CD8-positive, alpha-beta memory T cell (primary cell): ENCODE measurements at regions not wholly inside any gene's neighbourhood (a gene's known extent, or its start where the extent isn't known, plus 50 kb on each side); places are given as distances from the start of the nearest gene placed in this dataset.

Experiments
- CTCF ChIA-PET: fragments of 350-600 bp; sonication (Branson Sonifier 250); formaldehyde crosslinking; loops from one replicate; lab custom pipeline; 2021; ENCODE audit warnings: antibody characterized with exemption; lab: Charles Lee
- POLR2A ChIA-PET: fragments of 350-600 bp; sonication (Branson Sonifier 250); formaldehyde crosslinking; loops from one replicate; lab custom pipeline; 2021; ENCODE audit warnings: antibody characterized with exemption; lab: Charles Lee
- DNase-seq, 5 donors: peaks; one replicate each; pipeline versions ENCODE4 v3.0.0 to v3.0.0-alpha.2; 2020 to 2022; ENCODE audit warnings: mixed read lengths in 1 of 5
- H3K27ac ChIP-seq: one replicate; pipeline ENCODE4 v1.7.0; 2013; ENCODE audit warnings: low read depth, mild to moderate bottlenecking, low read length, moderate library complexity
- H3K27me3 ChIP-seq: 2 replicates; pipeline ENCODE4 v1.7.0; 2013; ENCODE audit warnings: low read length, mild to moderate bottlenecking; ENCODE audit not compliant: insufficient read depth, poor library complexity, severe bottlenecking
- H3K36me3 ChIP-seq: 2 replicates; pipeline ENCODE4 v1.7.0; 2013; ENCODE audit warnings: mild to moderate bottlenecking, low read length, moderate library complexity; ENCODE audit not compliant: insufficient read depth
- H3K4me1 ChIP-seq: 2 replicates; pipeline ENCODE4 v1.7.0; 2013; ENCODE audit warnings: mild to moderate bottlenecking, low read length, moderate library complexity; ENCODE audit not compliant: insufficient read depth
- H3K4me3 ChIP-seq: 2 replicates; pipeline ENCODE4 v1.7.0; 2013; ENCODE audit warnings: mild to moderate bottlenecking, low read length
- H3K9me3 ChIP-seq: 2 replicates; pipeline ENCODE4 v1.7.0; 2013; ENCODE audit warnings: mild to moderate bottlenecking, low read length
- H3K27ac Mint-ChIP-seq, 8 donors: one replicate each; pipeline ENCODE4 v1.8.0; 2020 to 2021; ENCODE audit warnings: mixed read lengths in 8 of 8, mild to moderate bottlenecking in 6 of 8, inconsistent platforms in 3 of 8, moderate library complexity in 3 of 8
- H3K27me3 Mint-ChIP-seq, 2 donors: one replicate each; pipeline ENCODE4 v1.8.0; 2020 to 2021; ENCODE audit warnings: mixed read lengths in 2 of 2, mild to moderate bottlenecking in 1 of 2, moderate library complexity in 1 of 2
- H3K36me3 Mint-ChIP-seq, 3 donors: one replicate each; pipeline ENCODE4 v1.8.0; 2020 to 2021; ENCODE audit warnings: mixed read lengths in 3 of 3, inconsistent platforms in 1 of 3, mild to moderate bottlenecking in 1 of 3
- H3K4me1 Mint-ChIP-seq, 3 donors: one replicate each; pipeline ENCODE4 v1.8.0; 2020 to 2021; ENCODE audit warnings: mixed read lengths in 3 of 3, inconsistent platforms in 1 of 3, mild to moderate bottlenecking in 1 of 3
- H3K4me3 Mint-ChIP-seq, 7 donors: one replicate each; pipeline ENCODE4 v1.8.0; 2020 to 2021; ENCODE audit warnings: mixed read lengths in 7 of 7, mild to moderate bottlenecking in 6 of 7, moderate library complexity in 4 of 7, inconsistent platforms in 2 of 7
- H3K9me3 Mint-ChIP-seq, 5 donors: one replicate each; pipeline ENCODE4 v1.8.0; 2020 to 2022; ENCODE audit warnings: mixed read lengths in 5 of 5, mild to moderate bottlenecking in 3 of 5, moderate library complexity in 2 of 5, inconsistent platforms in 1 of 5

DNA sequence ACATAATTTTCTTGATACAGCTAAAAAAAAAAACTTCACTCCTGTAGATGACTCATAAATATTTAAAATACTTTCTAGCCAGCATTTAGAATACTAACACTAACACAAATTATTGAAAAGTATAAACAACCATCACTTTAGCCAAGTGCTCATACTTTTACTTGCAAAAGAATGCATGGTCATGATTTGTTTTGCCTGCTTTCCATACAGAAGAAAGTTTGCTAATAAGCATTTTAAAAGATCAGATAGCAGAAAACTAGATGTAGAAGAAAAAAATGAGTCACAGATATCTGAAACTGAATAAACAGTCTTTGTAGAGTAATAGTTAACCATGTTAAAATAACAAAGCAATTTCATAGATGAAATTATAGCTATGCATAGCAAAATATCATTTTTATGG, 2280.4 kb upstream of the PCDH20 start:
- Mint-ChIP-seq H3K4me1 (no peaks in the 10 kb centered on the region), H3K9me3 (peaks cover 3 to 24% (median 17%) of the 10 kb centered on the region in 5 donors), H3K36me3 (no peaks in the 10 kb centered on the region), H3K4me3 (no peak overlapping the region), H3K27me3 (no peaks in the 10 kb centered on the region), H3K27ac (no peak overlapping the region)
- Histone ChIP-seq H3K4me1 (no peaks in the 10 kb centered on the region), H3K27me3 (no peaks in the 10 kb centered on the region), H3K27ac (no peak overlapping the region), H3K36me3 (no peaks in the 10 kb centered on the region), H3K9me3 (no peaks in the 10 kb centered on the region), H3K4me3 (no peak overlapping the region)
- DNase-seq, result no peak
- POLR2A ChIA-PET, result no interaction called here
- CTCF ChIA-PET, result no interaction called here

DNA sequence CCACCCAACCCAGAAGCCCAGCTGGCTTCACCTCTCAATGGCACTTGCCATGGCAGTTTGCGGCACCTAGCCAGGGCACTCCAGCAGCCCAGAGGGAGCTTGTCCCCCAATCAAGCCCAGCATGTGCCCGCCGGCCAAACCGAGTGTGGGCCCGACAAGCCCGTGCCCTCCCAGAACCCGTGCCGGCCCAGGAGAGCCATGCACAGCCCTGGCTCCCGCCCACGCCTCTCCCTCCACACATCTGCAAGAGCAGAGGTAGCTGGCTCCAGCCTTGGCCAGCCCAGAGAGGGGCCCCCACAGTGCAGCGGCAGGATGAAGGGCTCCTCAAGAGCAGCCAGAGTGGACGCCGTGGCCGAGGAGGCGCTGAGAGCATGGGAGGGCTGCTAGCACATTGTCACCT, 2278.0 kb upstream of the PCDH20 start:
- Mint-ChIP-seq H3K4me3 (no peak overlapping the region), H3K27me3 (no peaks in the 10 kb centered on the region), H3K27ac (no peak overlapping the region), H3K4me1 (no peaks in the 10 kb centered on the region), H3K36me3 (no peaks in the 10 kb centered on the region), H3K9me3 (peaks cover 2 to 24% (median 8%) of the 10 kb centered on the region in 5 donors)
- POLR2A ChIA-PET, result no interaction called here
- Histone ChIP-seq H3K27me3 (no peaks in the 10 kb centered on the region), H3K4me3 (no peak overlapping the region), H3K4me1 (no peaks in the 10 kb centered on the region), H3K9me3 (no peaks in the 10 kb centered on the region), H3K36me3 (no peaks in the 10 kb centered on the region), H3K27ac (no peak overlapping the region)
- CTCF ChIA-PET, result no interaction called here
- peak in 1 of 5 donors; percentile 42 for DNase-seq

DNA sequence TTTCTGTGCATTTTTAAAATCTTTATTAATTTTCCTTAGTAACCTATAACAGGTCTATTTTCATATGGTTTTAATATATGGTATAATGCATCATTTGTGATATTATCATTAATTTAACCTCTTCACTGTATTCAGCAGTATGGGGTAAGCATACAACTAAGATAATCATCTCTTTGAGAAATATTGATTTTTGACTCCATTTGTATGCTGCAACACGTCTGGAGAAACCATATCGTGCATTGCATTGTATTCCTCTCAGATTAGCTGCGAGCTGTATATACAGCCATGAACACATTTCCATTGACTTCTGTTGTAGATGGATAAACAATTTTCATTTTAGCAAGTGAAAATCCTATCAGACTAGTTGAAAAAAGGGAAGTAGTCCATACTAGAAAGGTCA, 2275.8 kb upstream of the PCDH20 start:
- Histone ChIP-seq H3K9me3 (no peaks in the 10 kb centered on the region), H3K4me3 (no peak overlapping the region), H3K36me3 (no peaks in the 10 kb centered on the region), H3K27ac (no peak overlapping the region), H3K27me3 (no peaks in the 10 kb centered on the region), H3K4me1 (no peaks in the 10 kb centered on the region)
- Mint-ChIP-seq H3K9me3 (peaks cover 3 to 23% (median 7%) of the 10 kb centered on the region in 5 donors), H3K4me1 (no peaks in the 10 kb centered on the region), H3K4me3 (no peak overlapping the region), H3K36me3 (no peaks in the 10 kb centered on the region), H3K27me3 (no peaks in the 10 kb centered on the region), H3K27ac (no peak overlapping the region)
- DNase-seq, result no peak
- POLR2A ChIA-PET, result no interaction called here
- CTCF ChIA-PET, result no interaction called here

DNA sequence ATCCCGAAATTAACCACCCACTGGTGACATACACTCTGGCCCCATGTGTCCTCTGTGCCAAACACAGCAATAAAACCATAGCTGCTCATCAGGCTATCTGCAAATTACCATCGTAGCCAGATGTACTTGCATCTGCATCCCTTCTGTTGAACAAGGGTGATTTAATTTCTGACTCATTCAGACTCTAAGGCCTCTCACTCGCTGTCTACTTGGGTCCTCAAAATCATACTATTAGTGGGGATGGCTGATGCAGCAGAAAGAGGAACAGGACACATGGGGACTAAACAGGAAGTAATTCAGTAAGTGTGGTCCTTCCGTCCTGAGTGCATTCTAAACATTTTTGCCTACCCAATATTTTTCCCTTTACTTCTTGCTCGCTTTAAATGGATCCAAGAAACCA, 2275.0 kb upstream of the PCDH20 start:
- Mint-ChIP-seq H3K9me3 (peaks cover 3 to 19% (median 7%) of the 10 kb centered on the region in 5 donors), H3K4me3 (no peak overlapping the region), H3K27me3 (no peaks in the 10 kb centered on the region), H3K4me1 (no peaks in the 10 kb centered on the region), H3K27ac (no peak overlapping the region), H3K36me3 (no peaks in the 10 kb centered on the region)
- no peak overlapping the region for H3K4me3 ChIP-seq
- H3K9me3 ChIP-seq, result no peaks in the 10 kb centered on the region
- no peaks in the 10 kb centered on the region for H3K27me3 ChIP-seq
- no peak for DNase-seq
- H3K4me1 ChIP-seq, result no peaks in the 10 kb centered on the region
- no peak overlapping the region for H3K27ac ChIP-seq
- no peaks in the 10 kb centered on the region for H3K36me3 ChIP-seq
- POLR2A ChIA-PET, result no interaction called here
- CTCF ChIA-PET, result no interaction called here

DNA sequence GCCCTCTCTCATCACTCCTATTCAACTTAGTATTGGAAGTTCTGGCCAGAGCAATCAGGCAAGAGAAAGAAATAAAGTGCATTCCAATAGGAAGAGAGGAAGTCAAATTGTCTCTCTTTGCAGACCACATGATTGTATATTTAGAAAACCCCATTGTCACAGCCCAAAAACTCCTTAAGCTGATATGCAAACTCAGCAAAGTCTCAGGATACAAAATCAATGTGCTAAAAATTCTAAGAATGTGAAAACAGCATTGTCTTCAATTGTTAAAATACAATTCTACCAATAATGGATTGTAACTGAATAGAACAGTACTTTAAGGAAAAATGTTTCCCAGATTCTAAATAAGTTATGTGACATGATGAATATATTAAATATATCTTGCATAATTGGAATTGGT, 2269.2 kb upstream of the PCDH20 start:
- Histone ChIP-seq H3K36me3 (no peaks in the 10 kb centered on the region), H3K4me3 (no peak overlapping the region), H3K4me1 (no peaks in the 10 kb centered on the region), H3K27me3 (no peaks in the 10 kb centered on the region), H3K9me3 (no peaks in the 10 kb centered on the region), H3K27ac (no peak overlapping the region)
- DNase-seq, result no peak
- Mint-ChIP-seq H3K4me1 (no peaks in the 10 kb centered on the region), H3K27me3 (no peaks in the 10 kb centered on the region), H3K27ac (no peak overlapping the region), H3K36me3 (no peaks in the 10 kb centered on the region), H3K4me3 (no peak overlapping the region), H3K9me3 (peaks cover 4 to 29% (median 11%) of the 10 kb centered on the region in 5 donors)
- POLR2A ChIA-PET, result no interaction called here
- CTCF ChIA-PET, result no interaction called here

DNA sequence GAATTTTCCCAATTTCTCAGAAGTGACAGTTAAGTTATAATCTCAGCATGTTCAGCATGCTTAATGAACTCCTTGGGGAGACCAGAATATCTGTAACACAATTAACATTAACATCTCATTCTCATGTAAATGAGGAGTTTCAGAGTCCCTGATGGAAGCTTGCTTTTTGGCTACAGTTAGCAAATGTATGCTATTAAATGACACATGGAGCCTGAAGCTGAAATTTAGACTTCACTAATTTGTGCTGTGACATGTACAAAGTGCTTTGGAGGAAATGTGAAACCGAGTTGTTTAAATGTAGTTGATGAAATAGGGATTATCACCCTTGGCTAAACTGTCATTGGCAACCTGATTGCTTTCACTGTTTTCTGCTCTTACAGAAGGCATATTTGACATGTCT, 2265.1 kb upstream of the PCDH20 start:
- CTCF ChIA-PET, result no interaction called here

DNA sequence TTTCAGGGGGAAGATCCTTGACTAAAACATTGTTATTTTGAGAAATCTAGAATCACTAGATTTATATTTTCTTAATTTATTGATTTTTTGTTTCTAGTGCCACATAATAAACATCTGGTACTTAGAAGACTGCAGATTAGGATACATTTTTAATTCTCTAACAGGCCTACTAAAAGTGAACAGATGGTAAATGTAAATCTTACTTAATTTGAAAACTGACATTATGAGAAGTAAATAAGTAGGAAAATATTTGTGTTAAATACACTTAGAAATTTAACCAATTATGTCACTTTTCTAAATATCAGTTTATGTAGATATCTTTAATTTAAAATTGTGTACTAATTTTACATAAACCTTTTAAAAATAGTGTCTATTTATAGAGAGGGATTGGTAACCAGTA, 2255.6 kb upstream of the PCDH20 start:
- Histone ChIP-seq H3K27ac (no peak overlapping the region), H3K36me3 (no peaks in the 10 kb centered on the region), H3K9me3 (no peaks in the 10 kb centered on the region), H3K4me1 (no peaks in the 10 kb centered on the region), H3K4me3 (no peak overlapping the region), H3K27me3 (no peaks in the 10 kb centered on the region)
- Mint-ChIP-seq H3K4me1 (no peaks in the 10 kb centered on the region), H3K4me3 (no peak overlapping the region), H3K27ac (no peak overlapping the region), H3K27me3 (no peaks in the 10 kb centered on the region), H3K36me3 (no peaks in the 10 kb centered on the region), H3K9me3 (peaks cover 1 to 18% (median 3%) of the 10 kb centered on the region in 5 donors)
- CTCF ChIA-PET, result no interaction called here
- POLR2A ChIA-PET, result no interaction called here
- no peak for DNase-seq

More for the DNA sequence above, 2265.1 kb upstream of the PCDH20 start:
- POLR2A ChIA-PET, result no interaction called here
- H3K9me3 ChIP-seq, result no peaks in the 10 kb centered on the region
- no peak for DNase-seq
- no peaks in the 10 kb centered on the region for H3K4me1 ChIP-seq
- H3K4me3 ChIP-seq, result no peak overlapping the region
- no peak overlapping the region for H3K27ac ChIP-seq
- no peak overlapping the region for H3K27ac Mint-ChIP-seq
- no peaks in the 10 kb centered on the region for H3K27me3 ChIP-seq
- no peaks in the 10 kb centered on the region for H3K36me3 Mint-ChIP-seq
- H3K27me3 Mint-ChIP-seq, result no peaks in the 10 kb centered on the region
- no peaks in the 10 kb centered on the region for H3K36me3 ChIP-seq
- H3K9me3 Mint-ChIP-seq, result peaks cover 3 to 42% (median 8%) of the 10 kb centered on the region in 5 donors
- no peak overlapping the region for H3K4me3 Mint-ChIP-seq
- no peaks in the 10 kb centered on the region for H3K4me1 Mint-ChIP-seq

DNA sequence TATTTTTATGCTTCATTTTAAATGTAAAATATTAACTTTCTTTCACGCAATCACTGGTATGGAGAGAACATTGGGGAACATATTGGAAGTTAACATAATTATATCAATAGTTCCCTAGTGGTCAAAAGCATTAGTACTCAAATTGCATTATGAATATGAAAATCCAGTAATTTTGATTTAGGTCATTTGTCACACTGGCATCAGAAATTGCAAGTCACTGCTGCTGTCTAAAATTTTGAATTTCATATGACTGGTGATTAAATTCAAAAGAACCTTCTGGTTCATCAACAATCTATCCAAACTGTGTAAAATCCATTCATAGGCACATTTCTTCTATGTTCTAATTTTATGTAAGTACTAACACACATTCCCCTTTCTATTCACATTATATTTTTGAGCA, 2235.7 kb upstream of the PCDH20 start:
- ChIA-PET POLR2A (no interaction called here), CTCF (no interaction called here)
- Mint-ChIP-seq H3K36me3 (no peaks in the 10 kb centered on the region), H3K9me3 (peaks cover 5 to 13% (median 6%) of the 10 kb centered on the region in 5 donors), H3K4me3 (no peak overlapping the region), H3K27me3 (no peaks in the 10 kb centered on the region), H3K4me1 (no peaks in the 10 kb centered on the region), H3K27ac (no peak overlapping the region)
- Histone ChIP-seq H3K9me3 (no peaks in the 10 kb centered on the region), H3K27me3 (no peaks in the 10 kb centered on the region), H3K27ac (no peak overlapping the region), H3K36me3 (no peaks in the 10 kb centered on the region), H3K4me1 (no peaks in the 10 kb centered on the region), H3K4me3 (no peak overlapping the region)
- DNase-seq, result no peak

DNA sequence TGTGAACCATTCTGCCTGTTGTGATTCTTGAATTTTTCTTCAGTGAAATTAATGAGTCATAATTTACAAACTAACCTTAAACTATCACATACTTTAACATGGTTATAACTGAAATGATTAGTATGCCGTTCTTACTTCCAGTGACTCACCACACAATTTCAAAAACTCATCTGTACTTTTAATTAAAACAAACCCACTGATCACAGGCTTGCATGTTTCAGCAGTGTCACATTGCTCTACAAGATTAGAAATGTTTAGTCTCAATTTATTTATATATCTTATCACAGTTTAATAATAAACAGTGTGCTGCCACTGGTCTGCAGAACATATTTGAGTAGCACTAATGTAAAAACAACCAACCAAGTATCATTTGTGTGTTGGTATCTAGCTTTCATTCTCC, 2227.9 kb upstream of the PCDH20 start:
- Mint-ChIP-seq H3K36me3 (no peaks in the 10 kb centered on the region), H3K4me1 (no peaks in the 10 kb centered on the region), H3K4me3 (no peak overlapping the region), H3K27ac (no peak overlapping the region), H3K9me3 (peaks cover 0 to 15% (median 2%) of the 10 kb centered on the region in 5 donors), H3K27me3 (no peaks in the 10 kb centered on the region)
- H3K36me3 ChIP-seq, result no peaks in the 10 kb centered on the region
- ChIA-PET POLR2A (no interaction called here), CTCF (no interaction called here)
- no peak for DNase-seq
- no peaks in the 10 kb centered on the region for H3K9me3 ChIP-seq
- H3K4me1 ChIP-seq, result no peaks in the 10 kb centered on the region
- H3K4me3 ChIP-seq, result no peak overlapping the region
- H3K27ac ChIP-seq, result no peak overlapping the region
- H3K27me3 ChIP-seq, result no peaks in the 10 kb centered on the region
